Caco-2 (cell line): ENCODE measurements at regions not wholly inside any gene's neighbourhood (a gene's known extent, or its start where the extent isn't known, plus 50 kb on each side); places are given as distances from the start of the nearest gene placed in this dataset.
A peak's percentile ranks its signal among the peaks of the same experiment; 100 is the strongest.

Experiments
- BruUV-seq: library from RNA; stranded (reverse); fragments of 400-500 nt; replicated peaks from 2 replicates; lab custom pipeline; 2021; lab: Mats Ljungman, UMichigan
- CTCF ChIA-PET: fragments of 300-600 bp; sonication (Branson Sonifier 250); formaldehyde crosslinking; loops from one replicate; lab custom pipeline; 2022; ENCODE audit warnings: antibody characterized with exemption; lab: Charles Lee
- POLR2A ChIA-PET: fragments of 300-600 bp; sonication (Branson Sonifier 250); formaldehyde crosslinking; loops from one replicate; lab custom pipeline; 2022; ENCODE audit warnings: antibody characterized with exemption; lab: Charles Lee
- DNase-seq, 2 experiments: peaks; one replicate each; pipeline versions ENCODE4 v3.0.0 to v3.0.0-alpha.2; 2020 to 2022
- H3K27me3 ChIP-seq: replicated peaks from 2 replicates; pipeline ENCODE4 v1.6.0; 2011; ENCODE audit warnings: low read length; ENCODE audit not compliant: control insufficient read depth, insufficient read depth
- H3K36me3 ChIP-seq: 2 replicates; pipeline ENCODE4 v1.5.1; 2011; ENCODE audit warnings: low read length; ENCODE audit not compliant: control insufficient read depth, insufficient read depth
- H3K4me1 ChIP-seq: fragments of 250-450 bp; sonication (Bioruptor Pico); 2 replicates; pipeline ENCODE4 v1.5.1; 2020; ENCODE audit warnings: mild to moderate bottlenecking
- H3K4me3 ChIP-seq: 2 replicates; pipeline ENCODE4 v1.5.1; 2011; ENCODE audit warnings: low read depth, mild to moderate bottlenecking, control low read depth, low read length
- H3K9me3 ChIP-seq: fragments of 250-450 bp; sonication (Bioruptor Pico); 2 replicates; pipeline ENCODE4 v1.5.1; 2020; ENCODE audit warnings: mild to moderate bottlenecking, moderate library complexity
- H3K27ac Mint-ChIP-seq: one replicate; pipeline ENCODE4 v1.8.0; 2022; ENCODE audit warnings: mixed read lengths; ENCODE audit not compliant: unreplicated experiment
- H3K27me3 Mint-ChIP-seq: one replicate; pipeline ENCODE4 v1.8.0; 2022; ENCODE audit warnings: mixed read lengths; ENCODE audit not compliant: insufficient read depth, unreplicated experiment
- H3K36me3 Mint-ChIP-seq: one replicate; pipeline ENCODE4 v1.8.0; 2022; ENCODE audit warnings: mild to moderate bottlenecking, mixed read lengths; ENCODE audit not compliant: insufficient read depth, unreplicated experiment
- H3K4me1 Mint-ChIP-seq: one replicate; pipeline ENCODE4 v1.8.0; 2022; ENCODE audit warnings: low read depth, mixed read lengths; ENCODE audit not compliant: unreplicated experiment
- H3K4me3 Mint-ChIP-seq: one replicate; pipeline ENCODE4 v1.8.0; 2022; ENCODE audit warnings: mild to moderate bottlenecking, moderate library complexity, mixed read lengths; ENCODE audit not compliant: unreplicated experiment
- H3K9me3 Mint-ChIP-seq: one replicate; pipeline ENCODE4 v1.8.0; 2022; ENCODE audit warnings: mixed read lengths; ENCODE audit not compliant: unreplicated experiment
- CTCF ChIP-seq, 2 experiments: fragments of 200-600 bp in 1 of 2; IDR thresholded peaks; 1 replicate in 1 of 2; 2 replicates in 1 of 2; pipeline versions ENCODE4 v1.5.1 to v1.8.0; 2011 to 2022; ENCODE audit warnings: antibody characterized with exemption in 1 of 2, control low read depth in 1 of 2, inconsistent platforms in 1 of 2, low read depth in 1 of 2, low read length in 1 of 2, mild to moderate bottlenecking in 1 of 2, moderate library complexity in 1 of 2; ENCODE audit not compliant: insufficient read depth in 1 of 2, severe bottlenecking in 1 of 2, unreplicated experiment in 1 of 2
- intact Hi-C: fragments of 100-400 bp; cut with micrococcal nuclease; formaldehyde crosslinking; loops from one replicate; pipeline ENCODE4 v1.10.0; 2022; ENCODE audit not compliant: unreplicated experiment

- POLR2A ChIA-PET = no interaction called here
- CTCF ChIA-PET = no interaction called here
Measured at GRCh38 chr5:154654486-154655371, 100.4 kb upstream of the LARP1 start.

GRCh38 chr5:154653764-154654485, 101.3 kb upstream of the LARP1 start:
- H3K36me3 Mint-ChIP-seq = peaks cover 5% of the 10 kb centered on the region
- H3K27me3 Mint-ChIP-seq = no peaks in the 10 kb centered on the region
- H3K36me3 ChIP-seq = no peaks in the 10 kb centered on the region
- H3K9me3 ChIP-seq = no peaks in the 10 kb centered on the region
- no peak overlapping the region for H3K4me3 ChIP-seq
- no TSS peak for BruUV-seq
- POLR2A ChIA-PET = interaction anchor here (0.9 kb wide), 1 partner anchor 205 kb away, joined by 3 read pairs; the partner anchor contains the start of gene CNOT8
- H3K4me1 Mint-ChIP-seq = no peaks in the 10 kb centered on the region
- H3K27me3 ChIP-seq = no peaks in the 10 kb centered on the region
- peak overlapping the region; percentile 32 for H3K27ac Mint-ChIP-seq
- no peak for TF ChIP-seq CTCF (IDR thresholded peaks at IDR 0.05; ENCODE audit: insufficient read depth in 1 of 2, low read depth in 1 of 2, low read length in 1 of 2, severe bottlenecking in 1 of 2, unreplicated experiment in 1 of 2)
- CTCF ChIA-PET = interaction anchor here (1.0 to 1.3 kb wide), 2 partner anchors 60 to 215 kb away, joined by 3 to 4 read pairs; no protein-coding TSS in a partner anchor
- H3K9me3 Mint-ChIP-seq = no peaks in the 10 kb centered on the region
- H3K4me1 ChIP-seq = peaks cover 27% of the 10 kb centered on the region
- no peak overlapping the region for H3K4me3 Mint-ChIP-seq
- intact Hi-C loops = loop anchor here (1.0 to 2.0 kb wide), 2 partner anchors 28 to 101 kb away; partner anchors contain the start of gene LARP1
- peak; percentile 39 to 53 for DNase-seq

More at GRCh38 chr5:154654486-154655371, 100.4 kb upstream of the LARP1 start:
- Mint-ChIP-seq H3K4me3 (no peak overlapping the region), H3K27me3 (no peaks in the 10 kb centered on the region), H3K36me3 (no peaks in the 10 kb centered on the region), H3K27ac (peak overlapping the region; percentile 32), H3K9me3 (no peaks in the 10 kb centered on the region), H3K4me1 (no peaks in the 10 kb centered on the region)
- no TSS peak for BruUV-seq
- Histone ChIP-seq H3K27me3 (no peaks in the 10 kb centered on the region), H3K9me3 (no peaks in the 10 kb centered on the region), H3K36me3 (no peaks in the 10 kb centered on the region), H3K4me1 (peaks cover 23% of the 10 kb centered on the region), H3K4me3 (no peak overlapping the region)
- no peak for DNase-seq
- intact Hi-C loops = no loop called here
- no peak for TF ChIP-seq CTCF (IDR thresholded peaks at IDR 0.05; ENCODE audit: insufficient read depth in 1 of 2, low read depth in 1 of 2, low read length in 1 of 2, severe bottlenecking in 1 of 2, unreplicated experiment in 1 of 2)

- no peak overlapping the region for H3K27ac Mint-ChIP-seq
- H3K36me3 Mint-ChIP-seq = peaks cover 10% of the 10 kb centered on the region
- no TSS peak for BruUV-seq
- Histone ChIP-seq H3K27me3 (no peaks in the 10 kb centered on the region), H3K9me3 (no peaks in the 10 kb centered on the region), H3K4me1 (peaks cover 33% of the 10 kb centered on the region), H3K4me3 (no peak overlapping the region), H3K36me3 (no peaks in the 10 kb centered on the region)
- no peaks in the 10 kb centered on the region for H3K9me3 Mint-ChIP-seq
- no peaks in the 10 kb centered on the region for H3K27me3 Mint-ChIP-seq
- intact Hi-C loops = loop anchor here (1.0 to 2.0 kb wide), 2 partner anchors 29 to 101 kb away; partner anchors contain the start of gene LARP1
- CTCF ChIA-PET = interaction anchor here (1.0 to 1.3 kb wide), 2 partner anchors 61 to 215 kb away, joined by 3 to 4 read pairs; no protein-coding TSS in a partner anchor
- H3K4me3 Mint-ChIP-seq = no peak overlapping the region
- DNase-seq = peak; percentile 72 to 87
- POLR2A ChIA-PET = interaction anchor here (0.9 kb wide), 1 partner anchor 205 kb away, joined by 3 read pairs; the partner anchor contains the start of gene CNOT8
- no peaks in the 10 kb centered on the region for H3K4me1 Mint-ChIP-seq
- no peak for TF ChIP-seq CTCF (IDR thresholded peaks at IDR 0.05; ENCODE audit: insufficient read depth in 1 of 2, low read depth in 1 of 2, low read length in 1 of 2, severe bottlenecking in 1 of 2, unreplicated experiment in 1 of 2)
Measured at GRCh38 chr5:154653418-154653763, 101.8 kb upstream of the LARP1 start.
